Left hindlimb (tissue), 1 donor: ENCODE measurements at regions not wholly inside any gene's neighbourhood (a gene's known extent, or its start where the extent isn't known, plus 50 kb on each side); places are given as distances from the start of the nearest gene placed in this dataset.
A peak's percentile ranks its signal among the peaks of the same experiment; 100 is the strongest.
"Not testable (repeated sequence)": the region's sequence is repeated elsewhere in the genome, so short reads cannot be mapped to it uniquely, and the experiment has no call there.

Source experiments
- DNase-seq: peaks from one replicate; pipeline ENCODE4 v3.0.0-alpha.2; 2018

DNA sequence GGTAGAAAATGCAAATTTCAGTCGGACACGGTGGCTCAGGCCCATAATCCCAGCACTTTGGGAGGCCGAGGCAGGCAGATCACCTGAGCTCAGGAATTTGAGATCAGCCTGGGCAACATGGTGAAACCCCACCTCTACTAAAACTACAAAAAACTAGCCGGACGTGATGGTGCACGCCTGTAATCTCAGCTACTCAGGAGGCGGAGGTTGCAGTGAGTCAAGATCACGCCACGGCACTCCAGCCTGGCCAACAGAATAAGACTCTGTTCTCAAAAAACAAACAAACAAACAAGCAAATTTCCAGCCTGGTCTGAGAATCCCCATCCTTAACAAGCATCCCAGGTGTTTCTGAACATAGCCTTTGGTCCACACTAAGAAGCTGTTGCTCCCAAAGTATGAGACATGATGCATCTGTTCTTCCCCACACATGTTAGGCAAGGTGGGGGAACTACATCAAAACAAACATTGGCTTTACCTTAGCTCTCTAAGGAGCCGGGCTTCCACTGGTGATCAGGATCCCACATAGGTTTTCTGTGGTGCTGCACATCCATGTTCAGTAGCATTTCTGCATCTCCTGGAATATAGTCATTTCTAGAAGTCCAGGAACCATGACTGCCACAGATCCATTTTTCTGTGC is 92.5 kb upstream of the DMRT1 start:
- DNase-seq = no peak

DNA sequence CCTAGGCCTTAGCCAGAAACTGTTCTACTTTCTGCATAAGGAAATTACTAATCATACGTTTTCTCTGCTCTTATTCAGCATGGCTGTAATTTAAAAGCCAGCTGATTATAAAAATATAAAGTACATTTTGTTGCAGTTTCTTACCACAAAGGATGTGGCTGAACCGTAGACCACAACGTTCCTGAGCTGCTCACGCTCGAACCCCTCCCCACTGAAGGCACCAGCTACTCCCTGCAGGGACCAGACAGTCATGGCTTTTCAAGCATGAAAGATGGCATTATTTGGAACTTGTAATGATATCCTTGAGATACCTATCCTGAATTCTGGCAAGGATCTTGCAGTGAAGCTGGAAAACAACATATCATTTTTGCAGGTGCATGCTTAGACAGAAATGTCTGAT is 91.8 kb upstream of the DMRT1 start:
- no peak for DNase-seq

DNA sequence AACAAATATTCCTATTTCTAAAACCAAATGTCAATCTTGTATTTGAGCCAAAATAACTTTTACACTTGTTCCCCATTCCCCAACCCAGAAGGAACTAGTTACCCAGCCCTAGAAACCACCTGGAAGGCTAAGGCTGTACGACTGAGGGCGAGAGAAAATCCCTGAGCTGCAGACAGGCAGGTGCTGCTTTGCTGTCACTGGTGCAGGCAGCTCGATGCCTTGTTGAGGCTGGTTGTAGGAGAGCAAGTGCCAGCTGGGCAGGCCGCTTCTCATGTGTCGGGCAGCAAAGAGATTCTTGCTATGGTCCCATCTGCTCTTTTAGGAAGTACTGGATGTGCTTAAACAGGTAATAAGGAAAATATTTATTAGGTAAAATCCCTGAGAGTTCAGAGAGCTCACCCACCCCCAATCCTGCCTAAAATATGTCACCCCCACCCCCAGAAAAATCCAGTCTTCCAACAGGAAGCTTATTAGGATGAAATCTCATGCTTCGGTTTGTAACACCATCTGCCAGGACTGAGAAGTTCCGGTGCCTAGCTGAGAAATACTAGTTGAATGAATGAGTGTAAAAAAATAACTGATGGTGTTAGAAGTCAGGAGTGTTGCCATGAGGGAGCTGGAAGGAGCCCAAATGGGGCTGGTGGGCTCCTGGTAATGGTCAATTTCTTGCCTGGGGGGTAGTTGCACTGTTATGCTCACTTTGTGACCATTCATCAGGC is 91.1 kb upstream of the DMRT1 start:
- DNase-seq = no peak

DNA sequence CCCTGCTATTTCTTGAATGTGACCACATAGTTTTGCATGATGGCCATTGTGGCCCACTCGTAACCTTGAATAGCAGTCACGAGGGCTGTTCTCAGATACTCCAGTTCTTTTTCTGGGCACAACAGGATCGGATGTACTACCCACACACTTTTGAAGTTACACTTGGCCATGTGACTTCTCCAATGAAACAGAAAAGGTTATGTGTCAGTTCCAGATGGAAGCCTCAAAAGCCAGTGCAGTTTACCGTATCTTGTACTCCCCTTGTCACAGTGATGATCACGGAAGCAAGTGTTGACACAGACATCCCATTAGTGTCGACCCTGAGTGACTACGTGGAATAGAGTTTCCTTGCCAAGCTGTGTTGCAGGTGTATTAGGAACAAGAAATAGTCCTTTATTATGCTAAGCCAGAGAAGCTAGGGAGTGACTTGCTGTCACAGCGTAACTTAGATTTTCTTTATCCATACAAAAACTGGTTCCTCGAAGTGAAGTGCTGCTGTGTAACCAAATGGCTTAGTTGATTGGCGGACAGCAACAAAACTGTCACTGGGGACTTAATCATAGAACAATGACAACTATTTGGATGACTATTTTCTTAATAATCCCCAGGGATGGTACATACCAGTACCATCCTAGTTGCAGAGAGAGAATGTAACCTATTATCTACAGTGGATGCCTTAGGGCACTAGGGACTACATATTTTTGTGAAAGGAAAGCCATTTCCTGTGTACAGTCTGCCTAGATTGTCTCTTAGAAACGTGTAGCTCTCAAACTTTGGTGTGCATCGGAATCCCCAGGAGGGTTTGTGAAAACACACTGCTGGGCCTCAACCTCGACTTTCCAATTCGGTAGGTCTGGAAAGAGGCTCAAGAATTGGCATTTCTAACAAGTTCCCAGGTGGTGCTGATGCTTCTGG is 90.1 kb upstream of the DMRT1 start:
- no peak for DNase-seq

DNA sequence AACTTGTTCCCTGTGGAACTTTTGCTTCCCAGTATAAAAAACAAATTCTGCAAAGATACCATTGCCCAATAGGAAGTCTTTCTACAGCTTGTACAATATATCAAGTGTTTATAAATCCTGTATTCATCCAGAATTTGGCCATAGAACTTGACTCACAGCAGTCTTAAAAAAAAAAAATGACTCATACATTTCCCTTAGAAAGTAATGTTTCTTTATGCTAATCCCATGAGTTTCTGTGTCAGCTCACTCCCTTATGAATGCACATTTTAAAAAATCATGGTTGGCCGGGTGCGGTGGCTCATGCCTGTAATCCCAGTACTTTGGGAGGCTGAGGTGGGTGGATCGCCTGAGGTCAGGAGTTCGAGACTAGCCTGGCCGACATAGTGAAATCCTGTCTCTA is 89.3 kb upstream of the DMRT1 start:
- no peak for DNase-seq

DNA sequence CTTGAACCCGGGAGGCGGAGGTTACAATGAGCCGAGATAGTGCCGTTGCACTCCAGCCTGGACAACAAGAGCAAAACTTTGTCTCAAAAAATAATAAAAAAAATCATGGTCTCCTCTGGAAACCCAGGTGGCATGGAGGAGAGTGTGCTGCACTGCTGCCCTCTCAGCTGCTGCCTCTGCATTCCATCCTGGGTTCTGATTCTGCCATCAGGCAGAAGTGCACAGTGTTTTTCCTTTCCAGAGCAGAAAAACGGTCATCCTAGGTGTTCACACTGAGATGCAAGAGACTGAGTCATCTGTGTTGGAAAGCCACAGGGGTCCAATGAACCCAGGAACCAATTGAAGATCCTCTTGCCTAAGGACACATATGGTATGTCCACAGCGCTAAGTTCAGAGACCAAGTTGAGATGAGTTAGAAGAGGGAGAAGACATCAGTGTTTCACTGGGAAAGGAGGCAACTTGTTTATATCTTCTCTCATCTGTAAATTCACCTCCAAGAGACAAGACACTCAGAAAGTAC is 88.8 kb upstream of the DMRT1 start:
- no peak for DNase-seq

DNA sequence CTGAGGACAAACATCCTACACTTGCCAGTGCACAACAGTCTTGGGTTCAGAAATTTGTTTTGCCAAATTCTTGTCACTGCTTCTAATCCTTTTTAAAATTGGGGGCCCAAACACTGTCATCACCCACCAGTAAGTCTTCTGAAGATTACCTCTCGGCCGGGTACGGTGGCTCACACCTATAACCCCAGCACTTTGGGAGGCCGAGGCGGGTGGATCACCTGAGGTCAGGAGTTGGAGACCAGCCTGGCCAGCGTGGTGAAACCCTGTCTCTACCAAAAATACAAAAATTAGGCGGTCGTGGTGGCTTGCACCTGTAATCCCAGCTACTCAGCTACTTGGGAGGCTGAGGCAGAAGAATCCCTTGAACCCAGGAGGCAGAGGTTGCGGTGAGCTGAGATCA is 87.8 kb upstream of the DMRT1 start:
- DNase-seq = not testable (repeated sequence)

DNA sequence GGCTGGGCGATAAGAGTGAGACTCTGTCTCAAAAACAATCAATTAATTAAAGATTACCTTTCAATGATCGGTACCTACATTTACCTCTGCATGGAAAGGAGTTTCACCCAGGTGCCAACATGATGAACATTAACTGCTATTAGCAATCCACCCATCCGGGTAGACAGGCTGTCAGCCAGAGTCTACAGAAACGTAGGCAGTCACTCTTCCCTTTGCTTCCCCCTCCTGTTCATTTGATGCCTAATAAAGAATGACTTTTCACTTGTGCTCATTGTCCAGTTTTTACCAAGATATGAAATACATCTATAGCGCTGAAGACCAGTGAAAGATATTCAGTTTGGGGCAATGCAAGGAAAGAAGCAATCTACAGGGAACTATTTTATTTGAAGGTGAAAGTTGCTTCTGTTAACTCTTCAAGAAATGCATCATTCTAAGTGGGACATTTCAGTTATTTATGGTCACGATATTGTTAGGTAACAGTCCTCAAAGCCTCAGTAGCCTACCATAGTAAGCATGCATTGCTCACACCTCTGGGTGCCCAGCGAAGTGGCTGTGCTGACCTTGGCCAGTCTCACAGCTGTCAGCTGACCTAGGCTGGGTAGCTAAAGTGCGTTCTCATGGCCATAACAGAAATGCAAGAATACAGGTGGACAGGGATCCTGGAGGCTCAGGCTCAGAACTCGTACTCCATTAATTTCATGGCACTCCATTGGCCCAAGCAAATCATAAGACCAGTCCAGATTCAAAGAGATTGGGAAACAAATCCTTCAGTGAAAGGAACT is 87.2 kb upstream of the DMRT1 start:
- DNase-seq = no peak

DNA sequence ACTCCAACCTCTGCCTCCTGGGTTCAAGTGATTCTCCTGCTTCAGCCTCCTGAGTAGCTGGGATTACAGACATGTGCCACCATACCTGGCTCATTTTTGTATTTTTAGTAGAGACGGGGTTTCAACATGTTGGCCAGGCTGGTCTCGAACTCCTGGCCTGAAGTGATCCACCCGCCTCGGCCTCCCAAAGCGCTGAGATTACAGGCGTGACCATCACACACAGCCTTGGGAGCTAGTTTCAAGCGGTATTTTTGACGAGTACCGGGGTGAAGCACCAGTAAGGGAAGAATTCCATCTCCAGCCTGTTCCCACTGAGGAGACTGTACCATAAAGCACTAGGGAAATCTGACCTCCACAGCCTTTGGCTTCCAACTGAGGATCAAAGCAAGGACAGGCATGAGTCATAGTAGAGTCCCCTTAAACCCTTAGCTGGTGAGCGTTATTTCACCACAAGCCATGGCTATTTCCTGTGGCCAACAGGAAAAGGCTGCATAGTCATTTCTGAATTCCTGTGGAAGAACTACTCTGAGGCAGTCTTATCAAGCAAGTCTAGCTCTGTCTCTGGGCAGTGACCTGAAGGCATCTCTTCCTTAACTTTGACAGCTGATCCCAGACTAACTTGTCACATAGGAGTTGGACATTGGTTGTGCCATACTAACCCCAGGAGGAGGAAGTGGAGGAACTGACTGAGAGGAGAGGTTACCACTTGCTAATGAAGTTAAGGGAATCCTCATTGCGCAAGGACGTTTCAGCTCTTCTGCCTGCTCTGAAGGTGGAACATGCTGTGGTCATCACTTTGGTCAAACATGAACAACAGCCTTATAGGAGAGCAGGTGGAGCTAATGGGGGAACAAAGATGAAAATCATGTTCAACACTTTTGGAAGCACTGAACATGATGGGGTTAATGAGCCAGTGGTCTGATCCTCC is 85.8 kb upstream of the DMRT1 start:
- no peak for DNase-seq

DNA sequence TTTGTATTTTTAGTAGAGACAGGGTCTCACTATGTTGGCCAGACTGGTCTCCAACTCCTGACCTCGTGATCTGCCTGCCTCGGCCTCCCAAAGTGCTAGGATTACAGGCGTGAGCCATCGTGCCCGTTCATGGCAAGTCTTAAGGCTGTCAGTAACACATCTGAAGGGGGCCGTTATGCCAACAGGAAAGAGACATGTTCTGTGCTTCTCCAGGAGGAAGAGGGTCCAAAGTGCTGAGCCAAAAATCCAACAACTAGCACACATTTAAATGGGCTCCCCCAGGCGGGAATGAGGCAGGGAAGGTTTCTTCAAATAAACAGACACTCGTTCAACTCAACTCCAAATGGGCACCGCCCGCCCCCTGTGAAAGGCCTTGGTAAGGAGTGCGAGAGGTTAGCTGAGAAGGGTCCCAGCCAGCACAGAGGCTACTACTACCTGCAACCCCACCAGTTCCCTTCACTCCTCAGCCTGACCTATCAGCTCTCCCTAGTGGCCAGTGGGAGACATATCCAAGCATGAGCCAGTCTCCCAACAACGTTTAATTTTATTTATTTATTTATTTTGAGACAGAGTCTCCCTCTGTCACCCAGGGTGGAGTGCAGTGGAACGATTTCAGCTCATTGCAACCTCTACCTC is 84.1 kb upstream of the DMRT1 start:
- no peak for DNase-seq

DNA sequence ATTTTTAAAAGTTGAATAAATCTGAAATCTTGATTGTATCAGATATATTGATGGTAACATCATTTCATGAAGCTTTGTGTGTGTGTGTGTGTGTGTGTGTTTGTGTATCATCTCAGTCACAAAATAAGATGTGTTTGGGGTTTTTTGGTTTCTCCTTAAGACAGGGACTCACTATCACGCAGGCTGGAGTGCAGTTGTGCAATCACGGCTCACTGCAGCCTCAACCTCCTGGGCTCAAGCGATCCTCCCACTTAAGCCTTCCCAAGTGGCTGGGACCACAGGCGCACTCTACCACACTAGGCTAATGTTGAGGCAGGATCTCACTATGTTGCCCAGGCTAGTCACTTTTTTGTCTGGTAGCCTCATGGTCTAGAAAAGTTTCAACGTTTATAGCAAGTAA is 83.4 kb upstream of the DMRT1 start:
- no peak for DNase-seq

DNA sequence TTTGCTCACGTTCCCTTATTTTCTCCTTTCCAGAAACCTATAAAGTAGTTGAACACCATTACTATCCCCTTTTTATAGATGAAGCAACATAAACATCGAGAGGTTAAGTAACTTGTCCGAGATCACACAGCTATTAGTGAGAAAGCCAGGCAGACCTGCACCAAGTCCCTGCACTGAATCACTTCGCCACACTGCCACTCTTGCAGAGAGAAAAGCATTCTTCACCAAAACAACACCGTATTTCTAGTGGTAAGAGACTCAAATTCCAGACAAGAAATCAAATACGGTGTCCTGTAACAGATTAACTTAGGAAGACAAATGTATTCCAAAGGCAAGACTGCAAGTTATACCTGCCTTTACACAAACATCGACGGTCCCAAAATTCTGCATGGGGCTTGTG is 82.0 kb upstream of the DMRT1 start:
- no peak for DNase-seq

DNA sequence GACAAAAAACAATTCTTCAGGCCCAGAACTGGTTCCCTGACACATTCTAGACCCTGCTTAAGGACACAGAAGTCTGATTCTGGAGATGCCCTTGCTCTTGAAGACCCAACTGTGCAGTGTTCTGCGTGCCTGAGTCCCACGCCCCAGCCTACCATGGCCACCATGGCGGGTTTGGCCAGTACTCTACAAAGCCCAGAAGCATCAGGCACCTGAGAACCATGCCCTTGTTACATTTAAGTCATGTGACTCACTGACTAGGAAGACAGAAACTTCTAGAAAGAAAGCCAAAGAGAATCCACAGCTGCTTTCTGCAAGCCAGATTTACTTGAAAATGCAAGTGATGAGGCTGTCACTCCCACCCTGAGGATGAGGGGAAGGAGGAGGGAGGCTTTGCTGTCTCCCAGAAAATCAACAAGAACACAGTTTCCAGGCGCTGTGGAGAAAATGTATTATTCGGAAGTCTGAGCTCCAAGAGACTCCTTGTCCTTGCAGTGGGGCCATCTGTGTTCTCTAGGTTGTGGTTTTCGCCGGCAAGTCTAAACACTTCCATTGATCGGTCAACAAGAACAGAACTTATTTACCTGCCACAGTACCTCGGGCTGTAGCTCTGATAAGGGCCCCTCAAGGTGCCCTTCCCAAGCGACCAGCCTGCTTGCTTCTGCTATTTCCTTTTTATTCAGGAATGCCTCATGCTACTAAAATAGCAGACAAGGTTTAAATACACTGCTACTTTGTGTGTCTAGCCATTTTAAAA is 81.3 kb upstream of the DMRT1 start:
- no peak for DNase-seq

DNA sequence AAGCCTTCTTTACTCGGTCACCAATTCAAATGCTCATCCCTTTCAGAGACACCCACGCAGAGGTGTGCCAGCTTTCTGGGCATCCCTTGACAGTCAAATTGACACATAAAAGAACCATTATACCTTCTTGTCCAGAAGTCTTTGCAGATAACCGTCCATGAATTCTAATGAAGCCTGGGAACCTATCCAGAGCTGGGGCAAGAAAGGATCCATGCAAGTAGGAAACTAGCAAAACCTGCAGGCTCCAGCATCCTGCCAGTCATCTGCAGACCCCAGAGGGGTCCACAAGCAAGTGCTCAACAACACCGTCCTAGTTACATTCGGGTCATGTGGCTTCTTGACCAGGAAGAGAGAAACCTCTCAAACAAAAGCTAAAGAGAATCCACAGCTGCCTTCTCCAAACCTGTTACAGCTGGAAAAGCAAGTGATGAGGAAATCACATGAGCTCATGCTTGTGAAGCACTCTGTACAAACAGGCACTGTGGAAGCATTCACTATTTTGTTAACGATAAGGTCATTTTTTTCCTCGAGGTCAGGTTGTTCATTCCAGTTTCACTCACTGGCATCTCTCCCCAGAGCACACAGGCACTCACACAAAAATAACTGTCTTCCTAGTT is 80.2 kb upstream of the DMRT1 start:
- no peak for DNase-seq

DNA sequence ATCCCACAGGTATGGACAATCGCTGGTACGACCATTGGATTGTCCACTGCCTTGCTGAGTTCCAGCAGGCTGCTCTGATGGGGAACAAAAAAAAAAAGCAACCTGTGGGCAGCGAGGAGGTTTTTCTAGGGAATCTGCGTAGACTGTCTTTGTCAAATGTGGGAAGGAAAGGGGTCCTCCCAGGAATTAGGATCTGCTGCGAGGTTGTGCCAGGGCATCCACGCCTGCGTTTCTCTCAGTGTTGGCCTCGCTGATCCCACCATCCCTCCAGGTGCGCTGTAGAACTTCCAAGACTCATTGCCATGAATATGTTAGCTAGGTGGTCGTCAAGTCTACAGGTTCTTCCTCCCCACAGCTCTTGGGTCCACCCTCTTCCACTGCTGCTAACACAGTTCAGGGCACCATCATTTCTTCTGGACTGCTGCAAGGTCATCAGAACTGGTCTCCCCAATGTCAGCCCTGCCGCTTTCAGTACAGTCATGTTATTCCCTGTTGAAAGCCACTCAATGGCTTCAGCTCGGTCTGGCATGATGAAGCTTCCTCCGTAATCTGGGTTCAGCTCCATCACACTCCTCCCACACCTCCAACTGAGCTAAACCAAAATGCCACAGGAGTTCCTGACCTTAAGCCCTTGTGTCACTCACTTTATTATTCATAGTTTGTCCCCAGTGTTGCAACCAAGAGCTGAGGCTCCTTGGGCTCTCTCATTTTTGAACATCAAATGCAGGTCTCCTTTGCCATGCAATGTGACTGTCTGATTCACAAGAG is 79.5 kb upstream of the DMRT1 start:
- no peak for DNase-seq

DNA sequence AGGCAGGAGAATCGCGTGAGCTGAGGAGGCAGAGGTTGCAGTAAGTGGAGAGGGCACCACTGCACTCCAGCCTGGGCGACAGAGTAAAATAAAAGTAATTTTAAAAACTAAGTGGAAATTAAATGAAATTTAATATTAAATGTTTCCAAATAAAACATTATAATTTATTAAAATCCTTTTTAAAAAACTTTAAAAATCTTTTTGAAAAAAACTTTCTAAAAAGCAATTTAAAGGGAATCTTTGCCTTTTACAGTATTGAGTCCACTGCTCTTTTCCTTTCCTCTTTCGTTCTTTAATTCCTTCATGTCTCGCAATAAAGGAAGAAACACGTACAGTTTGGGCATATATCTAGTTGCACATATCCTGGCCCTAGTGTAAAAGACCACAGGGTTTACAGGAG is 77.8 kb upstream of the DMRT1 start:
- DNase-seq = no peak

DNA sequence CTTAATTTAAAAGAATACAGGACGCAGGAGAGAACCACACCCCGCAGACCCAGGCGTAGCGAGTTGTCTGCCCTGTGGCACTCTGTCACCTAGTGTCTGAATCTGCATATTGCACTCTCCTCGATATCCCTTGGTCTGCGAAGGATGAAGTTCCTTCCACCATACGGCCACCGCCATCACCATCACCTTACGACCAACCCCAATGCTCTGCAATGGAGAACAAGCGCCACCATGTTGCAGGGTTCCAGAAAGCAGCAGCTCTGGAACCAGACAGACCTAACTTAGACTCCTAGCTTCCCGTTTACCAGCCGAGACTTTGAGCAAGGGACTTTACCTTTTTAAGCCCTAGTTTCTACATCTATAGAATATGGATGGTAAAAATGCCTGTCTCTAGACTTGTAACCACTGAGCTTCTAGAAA is 77.4 kb upstream of the DMRT1 start:
- DNase-seq = peak; percentile 63

DNA sequence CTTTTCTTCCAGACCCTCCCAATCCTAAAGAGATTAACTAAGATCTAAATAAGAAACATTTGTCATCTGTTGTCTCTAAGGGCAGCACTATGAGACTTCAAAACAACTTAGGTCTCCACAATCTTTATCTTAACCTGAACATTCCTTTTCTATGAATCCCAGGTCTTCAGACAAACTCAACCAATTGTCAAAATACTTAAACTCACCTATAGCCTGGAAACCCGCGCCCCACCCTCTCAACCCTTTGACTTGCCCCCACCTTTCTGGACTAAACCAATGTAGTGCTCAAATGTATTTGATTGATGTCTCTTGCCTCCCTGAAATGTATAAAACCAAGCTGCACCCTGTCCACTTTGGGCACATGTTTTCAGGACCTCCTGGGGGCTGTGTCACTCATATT is 76.5 kb upstream of the DMRT1 start:
- DNase-seq = no peak

DNA sequence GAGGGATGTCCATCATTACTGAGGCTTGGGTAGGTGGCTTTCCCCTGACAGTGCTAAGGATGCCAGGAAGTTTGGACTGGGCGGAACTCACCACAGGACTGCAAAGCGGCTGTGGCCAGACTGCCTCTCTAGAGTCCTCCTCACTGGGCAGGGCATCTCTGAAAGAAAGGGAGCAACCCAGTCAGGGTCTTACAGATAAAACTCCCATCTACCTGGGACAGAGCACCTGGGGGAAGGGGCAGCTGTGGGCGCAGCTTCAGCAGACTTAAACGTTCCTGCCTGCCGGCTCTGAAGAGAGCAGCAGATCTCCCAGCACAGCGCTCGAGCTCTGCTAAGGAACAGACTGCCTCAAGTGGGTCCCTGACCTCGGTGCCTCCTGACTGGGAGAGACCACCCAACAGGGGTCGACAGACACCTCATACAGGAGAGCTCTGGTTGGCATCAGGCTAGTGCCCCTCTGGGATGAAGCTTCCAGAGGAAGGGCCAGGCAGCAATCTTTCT is 74.4 kb upstream of the DMRT1 start:
- not testable (repeated sequence) for DNase-seq
